HCT116 (cell line): ENCODE measurements at regions not wholly inside any gene's neighbourhood (a gene's known extent, or its start where the extent isn't known, plus 50 kb on each side); places are given as distances from the start of the nearest gene placed in this dataset.

Source experiments
- ATAC-seq: fragments of 200-7000 bp; cut with Tn5 transposase; 2 replicates; pipeline ENCODE4 v1.9.1; 2020; ENCODE audit warnings: mild to moderate bottlenecking, moderate library complexity
- BruUV-seq: library from RNA; stranded (reverse); fragments of 400-500 nt; replicated peaks from 2 replicates; lab custom pipeline; 2021; lab: Mats Ljungman, UMichigan
- CTCF ChIA-PET: fragments of 300-600 bp; sonication (Branson Sonifier 250); formaldehyde crosslinking; loops from one replicate; lab custom pipeline; 2021; ENCODE audit warnings: antibody characterized with exemption; lab: Charles Lee
- POLR2A ChIA-PET: fragments of 300-600, 350-600 bp; sonication (Branson Sonifier 250); formaldehyde crosslinking; loops from one replicate; lab custom pipeline; 2021; ENCODE audit warnings: antibody characterized with exemption; lab: Charles Lee
- RAD21 ChIA-PET, 2 experiments: fragments of 300-600 bp; sonication (Branson Sonifier 250); formaldehyde crosslinking; loops; one replicate each; lab custom pipeline; 2023; ENCODE audit warnings: low total read pairs in 2 of 2; ENCODE audit not compliant: uncharacterized antibody in 2 of 2, unreplicated experiment in 2 of 2, low non-redundant PET in 1 of 2; lab: Charles Lee
- DNase-seq: peaks from one replicate; pipeline ENCODE4 v3.0.0-alpha.2; 2010; ENCODE audit warnings: low read depth, low spot score
- H2AFZ ChIP-seq: fragments of 200-600 bp; shearing (Covaris generic), sonication (generic); 2 replicates; pipeline ENCODE4 v1.6.1; 2017; ENCODE audit warnings: low read depth, mixed run types, mixed read lengths, antibody characterized with exemption, low read length; ENCODE audit not compliant: poor library complexity, severe bottlenecking
- H3K27ac ChIP-seq: 2 replicates; pipeline ENCODE4 v1.5.1; 2012; ENCODE audit warnings: low read depth, low read length
- H3K27me3 ChIP-seq: fragments of 200-600 bp; sonication (generic); 2 replicates; pipeline ENCODE4 v1.6.1; 2016; ENCODE audit warnings: mixed run types, low read length, mixed read lengths; ENCODE audit not compliant: insufficient read depth
- H3K36me3 ChIP-seq, 2 experiments: fragments of 200-500 bp in 1 of 2; fragments of 200-600 bp in 1 of 2; sonication (Bioruptor generic) in 1 of 2; sonication (generic) in 1 of 2; 2 replicates each; pipeline versions ENCODE4 v1.5.1 to v1.6.1; 2014 to 2016; ENCODE audit warnings: low read length in 2 of 2, inconsistent platforms in 1 of 2, mixed read lengths in 1 of 2, mixed run types in 1 of 2; ENCODE audit not compliant: insufficient read depth in 2 of 2, control insufficient read depth in 1 of 2
- H3K4me1 ChIP-seq, 2 experiments: fragments of 200-600 bp in 1 of 2; sonication (generic) in 1 of 2; 2 replicates each; pipeline versions ENCODE4 v1.5.1 to v1.6.1; 2012 to 2017; ENCODE audit warnings: low read length in 2 of 2, inconsistent platforms in 1 of 2, mild to moderate bottlenecking in 1 of 2, mixed read lengths in 1 of 2, mixed run types in 1 of 2, moderate library complexity in 1 of 2; ENCODE audit not compliant: insufficient read depth in 2 of 2, control insufficient read depth in 1 of 2
- H3K4me2 ChIP-seq: fragments of 200-600 bp; sonication (generic); 2 replicates; pipeline ENCODE4 v1.6.1; 2017; ENCODE audit warnings: mixed run types, low read length, mixed read lengths
- H3K4me3 ChIP-seq, 2 experiments: fragments of 200-600 bp in 1 of 2; sonication (generic) in 1 of 2; replicated peaks in 1 of 2; 2 replicates each; pipeline ENCODE4 v1.5.1; 2011 to 2016; ENCODE audit warnings: low read length in 2 of 2, control low read depth in 1 of 2, low read depth in 1 of 2, mild to moderate bottlenecking in 1 of 2, mixed read lengths in 1 of 2, mixed run types in 1 of 2
- H3K79me2 ChIP-seq: fragments of 200-600 bp; sonication (generic); 2 replicates; pipeline ENCODE4 v1.6.1; 2017; ENCODE audit warnings: mild to moderate bottlenecking, mixed run types, low read length, moderate library complexity, mixed read lengths; ENCODE audit not compliant: insufficient read depth
- H3K9ac ChIP-seq: fragments of 200-600 bp; sonication (generic); 2 replicates; pipeline ENCODE4 v1.6.1; 2016; ENCODE audit warnings: low read length, mixed read lengths
- H3K9me2 ChIP-seq: fragments of 200-600 bp; sonication (generic), shearing (Covaris generic); 2 replicates; pipeline ENCODE4 v1.6.1; 2017; ENCODE audit warnings: mixed run types, mild to moderate bottlenecking, moderate library complexity; ENCODE audit not compliant: insufficient read depth
- H3K9me3 ChIP-seq, 2 experiments: fragments of 200-500 bp in 1 of 2; fragments of 200-600 bp in 1 of 2; sonication (Bioruptor generic) in 1 of 2; sonication (generic) in 1 of 2; 2 replicates each; pipeline ENCODE4 v1.6.1; 2014 to 2017; ENCODE audit warnings: low read length in 2 of 2, mixed read lengths in 2 of 2, inconsistent platforms in 1 of 2, low read depth in 1 of 2, mild to moderate bottlenecking in 1 of 2, mixed run types in 1 of 2, moderate library complexity in 1 of 2; ENCODE audit not compliant: control insufficient read depth in 1 of 2, insufficient read depth in 1 of 2
- H4K20me1 ChIP-seq: fragments of 200-600 bp; sonication (generic), shearing (Covaris generic); 2 replicates; pipeline ENCODE4 v1.6.1; 2017; ENCODE audit warnings: mixed run types, mild to moderate bottlenecking, moderate library complexity; ENCODE audit not compliant: insufficient read depth
- ELF1 ChIP-seq: IDR thresholded peaks from 2 replicates; pipeline ENCODE4 v1.6.1; 2012; ENCODE audit warnings: low read depth, borderline replicate concordance
- EZH2phosphoT487 ChIP-seq: fragments of 200-600 bp; IDR thresholded peaks from 2 replicates; pipeline ENCODE4 v1.6.1; 2018; ENCODE audit warnings: antibody characterized with exemption, borderline replicate concordance
- JUND ChIP-seq: IDR thresholded peaks from 2 replicates; pipeline ENCODE4 v1.6.1; 2012
- MAX ChIP-seq: IDR thresholded peaks from 2 replicates; pipeline ENCODE4 v1.6.1; 2012
- SRF ChIP-seq: IDR thresholded peaks from 2 replicates; pipeline ENCODE4 v1.6.1; 2012; ENCODE audit warnings: low read depth
- intact Hi-C: fragments of 100-400 bp; cut with micrococcal nuclease; formaldehyde crosslinking; loops from 2 replicates; pipeline ENCODE4 v1.10.0; 2022

- ChIA-PET RAD21 (no interaction called here), CTCF (no interaction called here), POLR2A (no interaction called here)
- Histone ChIP-seq H2AFZ (no peak overlapping the region), H3K9me2 (no peaks in the 10 kb centered on the region), H3K79me2 (no peaks in the 10 kb centered on the region), H3K9me3 (no peaks in the 10 kb centered on the region), H3K36me3 (no peaks in the 10 kb centered on the region), H3K4me1 (no peaks in the 10 kb centered on the region), H3K4me2 (no peak overlapping the region), H4K20me1 (no peaks in the 10 kb centered on the region), H3K4me3 (no peak overlapping the region), H3K9ac (no peak overlapping the region), H3K27ac (no peak overlapping the region), H3K27me3 (no peaks in the 10 kb centered on the region)
- ATAC-seq: no peak
- no peak for DNase-seq
- TF ChIP-seq SRF (no peak), EZH2phosphoT487 (no peak), ELF1 (no peak), JUND (no peak), MAX (no peak)
- intact Hi-C loops: no loop called here
- no TSS peak for BruUV-seq
Measured at GRCh38 chr4:125434136-125434535, 119.4 kb downstream of the FAT4 start.

- Histone ChIP-seq H3K4me2 (no peak overlapping the region), H2AFZ (no peak overlapping the region), H3K79me2 (no peaks in the 10 kb centered on the region), H3K27ac (no peak overlapping the region), H3K9me2 (no peaks in the 10 kb centered on the region), H3K9ac (no peak overlapping the region), H3K36me3 (no peaks in the 10 kb centered on the region), H3K9me3 (no peaks in the 10 kb centered on the region), H3K4me1 (no peaks in the 10 kb centered on the region), H3K4me3 (no peak overlapping the region), H4K20me1 (no peaks in the 10 kb centered on the region), H3K27me3 (no peaks in the 10 kb centered on the region)
- no TSS peak for BruUV-seq
- no peak for DNase-seq
- ChIA-PET POLR2A (no interaction called here), CTCF (no interaction called here), RAD21 (no interaction called here)
- no peak for ATAC-seq
- intact Hi-C loops: no loop called here
- TF ChIP-seq MAX: no peak
Measured at GRCh38 chr4:125440814-125441213, 126.1 kb downstream of the FAT4 start.
